Mononuclear cell (primary cell): ENCODE measurements at regions not wholly inside any gene's neighbourhood (a gene's known extent, or its start where the extent isn't known, plus 50 kb on each side); places are given as distances from the start of the nearest gene placed in this dataset.

Experiments used
- H3K27me3 ChIP-seq: 2 replicates; pipeline ENCODE4 v1.6.0; 2011; ENCODE audit warnings: low read length, control low read depth; ENCODE audit not compliant: insufficient read depth
- H3K4me1 ChIP-seq: 2 replicates; pipeline ENCODE4 v1.5.1; 2011; ENCODE audit warnings: mild to moderate bottlenecking, low read length, control low read depth; ENCODE audit not compliant: insufficient read depth
- H3K4me3 ChIP-seq: 2 replicates; pipeline ENCODE4 v1.5.1; 2011; ENCODE audit warnings: mild to moderate bottlenecking, low read length, moderate library complexity
- H3K9me3 ChIP-seq: 2 replicates; pipeline ENCODE4 v1.5.1; 2011; ENCODE audit warnings: low read depth, mild to moderate bottlenecking, control low read depth, low read length

GRCh38 chr21:27129694-27130093, 162.8 kb upstream of the ADAMTS5 start:
- Histone ChIP-seq H3K4me3 (no peak overlapping the region), H3K4me1 (no peaks in the 10 kb centered on the region), H3K27me3 (no peaks in the 10 kb centered on the region), H3K9me3 (no peaks in the 10 kb centered on the region)

DNA sequence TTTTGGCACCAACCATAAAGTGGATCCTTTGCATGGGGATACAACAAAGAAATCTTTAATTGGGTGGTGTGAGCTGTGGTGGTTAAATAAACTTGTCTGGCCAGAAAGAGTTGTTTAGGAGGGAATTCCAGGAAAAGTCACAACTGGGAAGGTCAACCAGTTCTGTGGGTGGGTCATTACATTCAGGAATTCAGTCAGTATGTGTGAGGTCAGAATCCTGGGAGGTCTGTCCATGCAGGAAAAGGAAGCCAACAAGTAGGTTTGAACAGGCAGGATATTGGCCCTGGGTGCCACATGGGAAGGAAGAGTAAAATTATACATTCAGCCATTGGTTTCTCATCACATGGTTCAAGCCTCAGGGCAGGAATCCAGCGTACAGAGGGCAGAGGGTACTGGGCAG, 162.3 kb upstream of the ADAMTS5 start:
- no peaks in the 10 kb centered on the region for H3K9me3 ChIP-seq
- H3K4me3 ChIP-seq = no peak overlapping the region
- no peaks in the 10 kb centered on the region for H3K27me3 ChIP-seq
- no peaks in the 10 kb centered on the region for H3K4me1 ChIP-seq

GRCh38 chr21:27126140-27126539, 159.3 kb upstream of the ADAMTS5 start:
- no peaks in the 10 kb centered on the region for H3K27me3 ChIP-seq
- H3K9me3 ChIP-seq = no peaks in the 10 kb centered on the region
- H3K4me1 ChIP-seq = no peaks in the 10 kb centered on the region
- H3K4me3 ChIP-seq = no peak overlapping the region

DNA sequence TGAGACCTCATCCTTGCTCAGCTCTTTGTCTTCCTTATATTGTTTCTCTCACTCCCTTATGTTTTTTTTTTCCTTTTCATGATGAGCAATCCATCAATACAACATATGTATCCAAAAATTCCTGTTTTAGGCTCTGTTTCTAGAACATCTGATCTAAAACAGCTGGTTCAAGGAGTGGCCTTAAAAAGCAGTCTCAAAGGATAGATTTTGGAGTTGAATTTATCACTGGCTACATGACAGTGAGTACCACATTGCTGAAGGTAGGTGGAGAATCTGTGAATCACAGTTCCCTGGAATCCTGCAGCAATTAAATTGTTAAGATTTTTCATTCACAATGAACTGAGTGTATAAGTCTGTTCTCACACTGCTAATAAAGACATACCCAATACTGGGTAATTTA, 155.8 kb upstream of the ADAMTS5 start:
- no peaks in the 10 kb centered on the region for H3K9me3 ChIP-seq
- H3K4me1 ChIP-seq = no peaks in the 10 kb centered on the region
- H3K4me3 ChIP-seq = no peak overlapping the region
- no peaks in the 10 kb centered on the region for H3K27me3 ChIP-seq

GRCh38 chr21:27114111-27114510, 147.2 kb upstream of the ADAMTS5 start:
- Histone ChIP-seq H3K9me3 (no peaks in the 10 kb centered on the region), H3K4me3 (no peak overlapping the region)

DNA sequence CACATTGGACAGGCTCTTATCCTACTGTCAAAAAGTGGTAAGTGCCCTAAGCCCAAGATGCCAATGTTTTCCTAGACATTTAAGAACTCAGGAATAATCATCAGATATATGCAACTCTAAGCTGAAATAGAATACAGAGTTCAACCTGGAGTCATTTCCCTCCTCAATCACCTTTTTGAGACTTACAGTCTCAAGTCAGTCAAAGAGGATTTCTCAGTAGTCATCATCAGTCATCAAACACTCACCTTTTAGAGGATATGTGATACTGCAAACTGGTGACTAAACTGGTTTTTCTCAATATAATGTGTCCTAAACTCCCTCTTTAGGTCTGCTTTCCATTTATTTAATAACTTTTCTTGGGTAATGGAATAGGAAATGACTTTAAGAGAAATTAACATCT, 145.3 kb upstream of the ADAMTS5 start:
- Histone ChIP-seq H3K4me1 (no peaks in the 10 kb centered on the region), H3K4me3 (no peak overlapping the region), H3K9me3 (no peaks in the 10 kb centered on the region), H3K27me3 (no peaks in the 10 kb centered on the region)

More at GRCh38 chr21:27114111-27114510, 147.2 kb upstream of the ADAMTS5 start:
- H3K27me3 ChIP-seq = no peaks in the 10 kb centered on the region
- no peaks in the 10 kb centered on the region for H3K4me1 ChIP-seq

DNA sequence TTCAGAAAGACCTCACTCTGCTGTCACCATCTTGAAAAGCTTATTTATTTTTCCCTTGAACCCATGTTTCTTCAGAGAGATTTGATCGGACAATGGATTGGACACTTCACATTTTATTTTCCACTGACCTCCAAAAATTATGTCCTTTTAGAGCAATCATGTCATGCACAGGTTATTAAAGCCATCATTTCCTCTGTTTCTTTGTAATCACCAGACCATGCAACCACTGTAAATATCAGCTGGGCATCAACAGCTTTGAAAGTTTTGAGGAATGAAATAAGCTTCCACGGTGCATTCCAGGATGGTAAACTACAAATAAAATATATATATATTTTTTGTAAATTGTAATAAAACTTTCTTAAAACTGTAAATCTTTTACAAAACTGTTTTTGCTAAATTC, 144.1 kb upstream of the ADAMTS5 start:
- Histone ChIP-seq H3K4me1 (no peaks in the 10 kb centered on the region), H3K9me3 (no peaks in the 10 kb centered on the region), H3K4me3 (no peak overlapping the region), H3K27me3 (no peaks in the 10 kb centered on the region)

GRCh38 chr21:27108701-27109100, 141.8 kb upstream of the ADAMTS5 start:
- H3K27me3 ChIP-seq = no peaks in the 10 kb centered on the region
- H3K9me3 ChIP-seq = no peaks in the 10 kb centered on the region
- H3K4me1 ChIP-seq = no peaks in the 10 kb centered on the region
- H3K4me3 ChIP-seq = no peak overlapping the region

DNA sequence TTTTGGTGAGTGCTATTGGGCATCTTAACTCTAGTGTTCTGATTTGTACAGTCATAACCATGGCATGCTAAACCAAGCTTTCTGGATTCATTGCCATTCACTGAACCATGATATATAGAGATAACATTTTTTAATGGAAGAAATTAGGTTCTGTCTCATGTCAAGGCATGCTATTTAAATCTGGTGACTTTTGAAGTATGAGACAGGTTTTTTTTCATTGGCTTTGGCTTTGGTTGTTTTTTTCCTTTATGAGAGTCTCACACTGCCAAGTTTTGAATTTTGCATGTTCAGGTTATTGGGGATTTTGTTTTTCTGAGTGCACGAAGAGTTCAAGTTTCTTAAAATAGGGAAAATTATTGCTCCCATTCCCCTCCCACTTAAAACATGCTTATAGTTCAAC, 141.3 kb upstream of the ADAMTS5 start:
- Histone ChIP-seq H3K9me3 (no peaks in the 10 kb centered on the region), H3K4me1 (no peaks in the 10 kb centered on the region), H3K27me3 (no peaks in the 10 kb centered on the region), H3K4me3 (no peak overlapping the region)

GRCh38 chr21:27104846-27105431, 138.1 kb upstream of the ADAMTS5 start:
- Histone ChIP-seq H3K27me3 (no peaks in the 10 kb centered on the region), H3K4me1 (no peaks in the 10 kb centered on the region)

GRCh38 chr21:27103768-27104167, 136.9 kb upstream of the ADAMTS5 start:
- no peaks in the 10 kb centered on the region for H3K4me1 ChIP-seq
- no peak overlapping the region for H3K4me3 ChIP-seq
- H3K27me3 ChIP-seq = no peaks in the 10 kb centered on the region
- no peaks in the 10 kb centered on the region for H3K9me3 ChIP-seq

More at GRCh38 chr21:27104846-27105431, 138.1 kb upstream of the ADAMTS5 start:
- H3K4me3 ChIP-seq = no peak overlapping the region
- H3K9me3 ChIP-seq = no peaks in the 10 kb centered on the region

DNA sequence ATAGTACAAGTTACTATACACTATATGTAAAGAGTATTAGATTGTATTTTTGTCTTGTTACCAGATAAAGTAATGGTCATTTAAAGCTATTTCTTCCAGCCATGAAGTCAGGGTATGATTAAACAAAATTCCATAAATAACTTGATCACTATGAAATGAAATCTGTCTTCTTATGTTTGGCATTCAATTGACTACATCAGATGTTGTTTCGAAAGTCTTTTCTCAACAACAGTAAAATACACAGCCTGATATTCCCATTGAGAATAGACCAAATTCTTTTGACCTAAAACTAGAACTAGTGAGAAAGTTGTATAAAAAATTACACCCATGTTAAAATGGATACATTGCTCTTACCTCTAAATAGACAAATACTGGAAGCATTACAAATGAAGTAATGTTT, 134.6 kb upstream of the ADAMTS5 start:
- H3K4me1 ChIP-seq = no peaks in the 10 kb centered on the region
- H3K9me3 ChIP-seq = no peaks in the 10 kb centered on the region
- H3K4me3 ChIP-seq = no peak overlapping the region
- H3K27me3 ChIP-seq = no peaks in the 10 kb centered on the region

DNA sequence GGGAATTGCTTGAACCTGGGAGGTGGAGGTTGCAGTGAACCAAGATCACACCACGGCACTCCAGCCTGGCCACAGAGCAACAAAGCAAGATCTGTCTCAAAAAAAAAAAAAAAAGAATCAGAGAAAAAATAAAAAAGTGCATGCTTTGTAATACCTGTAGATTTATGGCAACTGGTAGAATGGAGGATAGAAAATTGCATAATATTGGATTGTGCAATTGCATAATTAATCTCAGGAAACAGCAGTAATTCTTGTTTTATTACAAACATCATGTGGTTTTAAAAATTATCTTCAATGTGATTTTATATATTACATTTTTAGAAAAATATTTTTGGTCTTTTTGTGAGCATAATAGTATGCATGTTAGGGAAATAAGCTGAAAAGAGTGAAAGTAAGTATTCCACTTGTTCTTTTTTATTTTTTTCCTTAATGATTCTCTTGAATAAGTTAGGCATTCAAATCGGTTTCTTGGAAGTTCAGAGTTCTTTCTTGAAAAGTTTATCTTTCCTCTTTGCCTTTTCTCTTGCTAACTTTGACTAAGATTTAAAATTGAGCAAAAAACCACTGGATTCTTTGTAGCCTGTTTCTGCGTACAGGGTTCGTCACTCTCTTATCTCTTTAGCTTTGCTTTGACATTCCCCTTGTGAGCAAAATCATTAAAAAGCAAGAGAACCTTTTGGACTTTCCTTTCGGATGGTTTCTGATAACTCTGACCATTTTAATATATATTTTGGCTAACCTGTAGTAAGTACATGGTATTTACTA, 127.5 kb upstream of the ADAMTS5 start:
- no peak overlapping the region for H3K4me3 ChIP-seq
- H3K4me1 ChIP-seq = no peaks in the 10 kb centered on the region
- H3K27me3 ChIP-seq = no peaks in the 10 kb centered on the region
- no peaks in the 10 kb centered on the region for H3K9me3 ChIP-seq

- no peaks in the 10 kb centered on the region for H3K4me1 ChIP-seq
- no peaks in the 10 kb centered on the region for H3K27me3 ChIP-seq
- no peak overlapping the region for H3K4me3 ChIP-seq
- no peaks in the 10 kb centered on the region for H3K9me3 ChIP-seq
These were observed 119.7 kb upstream of the ADAMTS5 start for GRCh38 chr21:27086630-27087029.

DNA sequence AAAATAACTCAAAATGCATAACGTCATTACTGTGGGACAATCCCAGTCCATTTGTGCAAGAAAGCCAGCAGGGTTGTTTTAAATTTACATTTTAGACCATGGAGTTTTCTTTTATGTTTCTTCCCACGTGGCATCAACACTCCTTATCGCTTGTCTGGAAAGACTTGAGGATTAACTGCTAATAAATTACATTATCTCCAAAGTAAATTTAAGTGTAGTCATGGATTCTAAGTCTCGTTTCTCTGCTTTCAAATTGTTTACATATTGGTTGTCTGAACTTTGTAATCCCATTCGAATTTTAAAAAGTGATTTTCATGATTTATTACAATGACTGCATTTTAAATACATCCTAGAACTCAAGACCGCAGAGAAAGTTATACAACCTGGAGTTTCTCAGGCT, 119.3 kb upstream of the ADAMTS5 start:
- no peak overlapping the region for H3K4me3 ChIP-seq
- H3K27me3 ChIP-seq = no peaks in the 10 kb centered on the region
- H3K9me3 ChIP-seq = no peaks in the 10 kb centered on the region
- no peaks in the 10 kb centered on the region for H3K4me1 ChIP-seq

GRCh38 chr21:27085387-27085786, 118.5 kb upstream of the ADAMTS5 start:
- Histone ChIP-seq H3K4me3 (no peak overlapping the region), H3K4me1 (no peaks in the 10 kb centered on the region), H3K27me3 (no peaks in the 10 kb centered on the region), H3K9me3 (no peaks in the 10 kb centered on the region)
